ENCODE measurements at regions not wholly inside any gene's neighbourhood (a gene's known extent, or its start where the extent isn't known, plus 50 kb on each side); places are given as distances from the start of the nearest gene placed in this dataset.

DNA sequence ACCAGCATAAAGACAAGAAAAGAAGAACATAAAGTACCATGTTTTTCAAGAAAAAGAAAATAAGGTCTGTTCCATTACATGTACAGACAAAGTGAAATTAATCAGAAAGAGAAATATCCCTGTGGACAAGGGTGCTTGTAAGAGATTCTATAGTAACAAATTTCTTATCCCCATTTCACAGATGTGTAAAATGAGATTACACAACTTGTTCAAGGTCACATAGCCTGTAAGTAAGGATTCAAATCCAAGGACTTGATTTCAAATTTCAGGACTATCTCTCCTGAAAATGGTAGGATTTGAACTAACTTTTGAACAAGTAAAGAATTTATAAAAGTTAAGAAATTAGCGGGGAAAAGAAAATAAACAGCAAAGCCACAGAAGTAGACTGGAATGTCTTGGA lies 248.2 kb upstream of the SLC39A10 start:
- no peak for DNase-seq

DNA sequence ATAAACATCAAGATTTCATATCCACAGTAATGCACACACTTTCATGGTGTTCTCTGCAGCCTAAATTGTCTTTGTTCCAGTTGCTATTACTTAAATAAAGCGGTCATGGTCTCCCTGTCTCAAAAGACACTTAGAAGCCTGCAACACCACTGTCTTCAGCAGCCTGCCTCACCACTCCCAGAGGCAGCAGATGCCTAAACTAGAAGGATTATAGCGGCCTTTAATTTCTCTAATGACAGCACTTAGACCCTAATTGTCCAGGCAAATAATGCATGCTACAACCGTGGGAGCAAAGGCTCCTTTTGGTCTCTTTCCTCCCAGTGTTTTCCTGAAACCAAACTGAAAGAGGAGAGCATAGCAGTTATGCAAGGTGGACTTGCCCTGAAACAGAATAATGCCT lies 248.8 kb upstream of the SLC39A10 start:
- DNase-seq: no peak

GRCh38 chr2:195407783-195408182 lies 249.2 kb upstream of the SLC39A10 start:
- DNase-seq: no peak

GRCh38 chr2:195406886-195407603 lies 250.0 kb upstream of the SLC39A10 start:
- DNase-seq: no peak

DNA sequence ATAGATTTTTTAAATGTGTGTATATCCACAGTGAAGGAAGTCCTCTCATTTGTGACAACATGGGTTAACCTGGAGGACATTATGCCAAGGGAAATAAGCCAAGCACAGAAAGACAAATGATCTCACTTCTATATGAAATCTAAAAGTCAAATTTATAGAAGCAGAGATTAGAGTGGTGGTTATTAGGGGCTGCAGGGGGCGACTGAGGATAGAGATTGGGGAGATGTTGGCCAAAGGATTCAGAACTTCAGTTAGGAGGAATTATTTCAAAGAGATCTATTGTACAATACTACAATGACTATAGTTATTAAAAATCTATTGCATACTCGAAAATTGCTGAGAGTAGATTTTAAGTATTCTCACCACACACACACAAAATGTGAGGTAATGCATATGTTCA lies 252.4 kb upstream of the SLC39A10 start:
- DNase-seq: no peak

DNA sequence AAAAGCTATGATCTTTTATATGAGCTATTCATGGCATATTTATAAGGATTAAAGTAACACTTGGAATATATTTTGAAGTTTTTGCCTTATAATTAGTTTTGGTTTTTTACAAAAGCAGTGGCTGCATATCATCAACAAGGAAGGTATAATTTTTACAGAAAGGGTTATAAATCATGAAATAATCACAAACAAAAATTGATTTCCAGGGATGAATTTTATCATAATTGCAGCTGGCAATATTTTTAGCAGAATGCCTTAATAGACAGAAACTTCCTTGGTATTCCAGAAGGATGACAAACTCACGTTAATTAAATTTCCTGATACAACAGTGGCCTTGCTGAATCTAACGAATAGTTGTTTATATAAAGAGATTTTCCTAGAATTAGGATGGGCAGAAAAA lies 260.5 kb upstream of the SLC39A10 start:
- DNase-seq: no peak

DNA sequence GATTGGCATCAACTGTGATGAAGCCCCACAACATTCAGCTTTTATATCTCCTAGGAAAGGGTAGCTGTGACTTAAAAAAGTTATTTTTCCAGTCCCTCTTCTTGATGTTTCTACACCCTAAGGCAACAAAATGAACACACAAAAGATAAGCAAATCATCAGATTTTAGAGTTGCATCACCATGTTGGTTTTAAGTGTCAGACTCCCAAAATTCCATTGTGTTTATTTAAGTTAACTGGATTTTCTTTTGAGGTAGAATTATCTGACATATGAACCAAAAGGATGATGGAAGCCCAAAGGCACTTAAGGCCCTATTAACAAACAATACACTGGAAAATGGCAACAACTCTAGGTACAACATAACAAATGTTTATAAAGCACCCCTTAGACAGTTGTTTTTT lies 261.7 kb upstream of the SLC39A10 start:
- DNase-seq: no peak

GRCh38 chr2:195392446-195393336 lies 264.3 kb upstream of the SLC39A10 start:
- no peak for DNase-seq

GRCh38 chr2:195390686-195391321 lies 266.2 kb upstream of the SLC39A10 start:
- no peak for DNase-seq

GRCh38 chr2:195388028-195388427 lies 269.0 kb upstream of the SLC39A10 start:
- DNase-seq: no peak

GRCh38 chr2:195382186-195382585 lies 274.8 kb upstream of the SLC39A10 start:
- no peak for DNase-seq

DNA sequence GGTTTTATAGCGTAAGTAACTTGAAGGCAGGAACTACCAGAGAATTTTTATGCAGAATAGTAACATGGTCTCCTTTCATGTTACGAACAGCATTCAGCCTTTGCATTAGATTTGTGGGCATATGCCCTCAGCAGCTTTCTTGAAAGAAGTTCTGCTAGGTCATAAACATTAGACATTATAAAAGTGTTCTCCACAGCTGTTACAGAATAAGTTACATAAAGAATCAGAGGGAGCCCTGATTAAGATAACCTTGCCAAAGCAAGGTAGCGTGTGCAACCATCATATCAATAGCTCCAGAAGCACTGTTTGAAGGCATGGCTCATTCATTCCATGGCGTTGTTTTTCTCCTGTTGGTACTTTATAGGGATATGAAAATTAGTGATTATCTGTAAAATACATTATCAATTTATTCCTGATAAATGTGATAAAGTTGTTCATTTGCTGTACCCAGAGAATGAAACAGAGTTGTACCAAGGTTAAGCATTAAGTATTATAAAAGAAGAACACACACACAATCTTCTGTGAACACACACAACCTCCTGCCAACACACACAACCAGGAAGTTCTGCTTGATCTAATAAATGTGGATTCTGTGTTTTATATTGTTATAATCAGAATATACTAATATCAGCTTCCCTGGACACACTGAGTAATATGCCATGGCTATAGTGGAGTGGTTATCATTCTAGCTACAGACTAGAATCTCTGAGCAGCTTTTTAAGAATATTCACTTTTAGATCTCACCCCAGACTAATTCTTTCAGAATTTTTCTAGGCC lies 286.7 kb upstream of the SLC39A10 start:
- DNase-seq: no peak

DNA sequence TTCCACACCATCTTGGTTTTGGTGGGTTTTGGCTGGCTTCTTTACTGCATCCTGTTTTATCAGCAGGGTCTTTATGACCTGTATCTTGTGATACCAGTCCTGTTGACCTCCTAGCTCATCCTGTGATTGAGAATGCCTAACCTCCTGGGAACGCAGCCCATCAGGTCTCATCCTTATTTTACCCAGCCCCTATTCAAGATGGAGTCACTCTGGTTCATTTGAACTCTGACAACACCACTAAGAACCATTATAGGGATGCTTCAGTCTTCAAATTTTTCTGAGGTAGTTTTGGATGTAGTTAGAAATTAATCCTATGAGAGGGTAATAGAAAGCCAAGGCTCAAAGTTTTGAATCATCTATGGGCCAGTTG lies 287.8 kb upstream of the SLC39A10 start:
- DNase-seq: no peak

GRCh38 chr2:195368249-195369217 lies 288.5 kb upstream of the SLC39A10 start:
- no peak for DNase-seq

- no peak for DNase-seq
Measured at GRCh38 chr2:195367809-195368208, 289.2 kb upstream of the SLC39A10 start.

GRCh38 chr2:195364015-195364965 lies 292.7 kb upstream of the SLC39A10 start:
- no peak for DNase-seq

DNA sequence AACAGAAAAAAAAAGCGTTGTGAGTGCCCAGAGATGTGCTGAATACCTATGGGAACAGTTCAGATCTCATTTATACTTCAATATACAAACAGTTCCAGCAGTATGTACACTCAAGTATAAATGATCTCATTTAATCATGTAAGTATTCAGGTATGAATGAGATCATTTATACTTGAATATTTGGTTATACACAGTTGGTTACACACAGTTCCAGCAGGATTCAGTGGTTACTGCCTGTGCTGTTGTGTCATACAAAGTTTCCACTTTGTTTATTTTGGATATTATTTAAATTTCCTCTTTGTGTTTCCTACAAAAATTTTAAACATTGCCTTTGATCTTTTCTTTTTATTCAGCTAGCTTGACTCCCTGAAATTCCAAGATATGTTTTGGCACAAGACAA lies 293.5 kb upstream of the SLC39A10 start:
- DNase-seq: no peak

- DNase-seq: no peak
Measured at GRCh38 chr2:195360242-195360641, 296.8 kb upstream of the SLC39A10 start.

DNA sequence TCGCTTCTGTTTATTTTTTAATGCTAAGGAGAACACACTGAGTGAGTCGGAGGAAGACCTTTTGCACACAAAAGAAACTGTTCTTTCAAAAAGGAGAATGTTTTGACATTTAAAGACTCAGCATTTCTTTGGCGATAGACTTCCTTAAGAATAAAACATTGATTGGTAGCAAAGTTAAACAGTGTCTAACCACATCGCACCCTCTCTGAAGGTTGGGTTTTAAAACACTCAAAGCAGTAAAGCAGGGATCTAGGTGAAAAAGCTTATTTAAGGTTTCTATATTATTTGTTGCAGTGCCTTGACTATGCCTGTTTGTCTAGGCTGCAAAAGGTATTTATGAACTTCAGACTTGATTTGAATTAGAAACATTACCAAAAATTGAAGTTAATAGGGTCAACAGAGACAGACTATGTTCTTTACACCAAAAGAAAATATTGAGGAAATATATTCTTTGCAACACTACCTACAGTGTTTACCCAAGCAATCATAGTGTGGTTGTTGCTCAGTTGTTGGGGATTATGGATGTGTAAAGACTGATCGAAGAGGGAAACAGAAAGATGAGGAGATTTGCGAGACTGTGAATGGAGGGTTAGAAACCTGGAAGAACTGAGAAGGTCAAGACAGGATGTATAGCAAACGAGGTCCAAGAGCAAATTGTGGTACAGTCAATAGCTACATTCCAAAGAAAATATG lies 297.8 kb upstream of the SLC39A10 start:
- DNase-seq: no peak

Data from renal pelvis (tissue), 1 donor.